C4-2B (cell line): ENCODE measurements at regions not wholly inside any gene's neighbourhood (a gene's known extent, or its start where the extent isn't known, plus 50 kb on each side); places are given as distances from the start of the nearest gene placed in this dataset.

Source experiments
- H3K27ac ChIP-seq: fragments of 450-650 bp; 2 replicates; pipeline ENCODE4 v1.5.1; 2017
- ZFX ChIP-seq: fragments of 450-650 bp; IDR thresholded peaks from 2 replicates; pipeline ENCODE4 v1.6.1; 2017
- TF ChIP-seq, protein P1 (sequence below): fragments of 450-650 bp; conservative IDR thresholded peaks from 2 replicates; pipeline ENCODE4 v1.5.1; 2017; ENCODE audit warnings: mild to moderate bottlenecking

DNA sequence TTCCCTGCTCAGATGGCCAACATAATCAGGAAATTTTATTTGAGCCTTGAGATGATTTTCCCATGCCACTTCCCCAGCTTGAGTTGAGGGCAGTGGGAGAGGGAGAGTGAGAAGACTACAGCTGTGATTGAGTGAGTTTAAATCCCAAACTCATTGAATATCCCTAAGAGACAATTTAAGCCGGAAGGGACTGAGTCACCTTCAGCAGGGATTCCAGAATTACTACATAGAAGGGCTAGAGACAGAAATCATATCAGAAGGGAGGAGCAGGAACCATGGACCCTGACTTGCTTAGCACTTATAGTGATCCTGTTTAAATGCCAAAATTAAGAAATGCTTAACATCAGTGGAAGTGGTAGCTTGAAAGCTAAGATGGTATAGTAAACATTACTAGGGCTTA is 312.2 kb upstream of the SLCO3A1 start:
- no peak for TF ChIP-seq ZFX
- TF ChIP-seq, protein P1, sequence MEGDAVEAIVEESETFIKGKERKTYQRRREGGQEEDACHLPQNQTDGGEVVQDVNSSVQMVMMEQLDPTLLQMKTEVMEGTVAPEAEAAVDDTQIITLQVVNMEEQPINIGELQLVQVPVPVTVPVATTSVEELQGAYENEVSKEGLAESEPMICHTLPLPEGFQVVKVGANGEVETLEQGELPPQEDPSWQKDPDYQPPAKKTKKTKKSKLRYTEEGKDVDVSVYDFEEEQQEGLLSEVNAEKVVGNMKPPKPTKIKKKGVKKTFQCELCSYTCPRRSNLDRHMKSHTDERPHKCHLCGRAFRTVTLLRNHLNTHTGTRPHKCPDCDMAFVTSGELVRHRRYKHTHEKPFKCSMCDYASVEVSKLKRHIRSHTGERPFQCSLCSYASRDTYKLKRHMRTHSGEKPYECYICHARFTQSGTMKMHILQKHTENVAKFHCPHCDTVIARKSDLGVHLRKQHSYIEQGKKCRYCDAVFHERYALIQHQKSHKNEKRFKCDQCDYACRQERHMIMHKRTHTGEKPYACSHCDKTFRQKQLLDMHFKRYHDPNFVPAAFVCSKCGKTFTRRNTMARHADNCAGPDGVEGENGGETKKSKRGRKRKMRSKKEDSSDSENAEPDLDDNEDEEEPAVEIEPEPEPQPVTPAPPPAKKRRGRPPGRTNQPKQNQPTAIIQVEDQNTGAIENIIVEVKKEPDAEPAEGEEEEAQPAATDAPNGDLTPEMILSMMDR: no peak
- H3K27ac ChIP-seq: no peak overlapping the region

- TF ChIP-seq, protein P1: no peak
- TF ChIP-seq ZFX: no peak
- no peak overlapping the region for H3K27ac ChIP-seq
Observed at GRCh38 chr15:91542226-91542625, 311.3 kb upstream of the SLCO3A1 start.

DNA sequence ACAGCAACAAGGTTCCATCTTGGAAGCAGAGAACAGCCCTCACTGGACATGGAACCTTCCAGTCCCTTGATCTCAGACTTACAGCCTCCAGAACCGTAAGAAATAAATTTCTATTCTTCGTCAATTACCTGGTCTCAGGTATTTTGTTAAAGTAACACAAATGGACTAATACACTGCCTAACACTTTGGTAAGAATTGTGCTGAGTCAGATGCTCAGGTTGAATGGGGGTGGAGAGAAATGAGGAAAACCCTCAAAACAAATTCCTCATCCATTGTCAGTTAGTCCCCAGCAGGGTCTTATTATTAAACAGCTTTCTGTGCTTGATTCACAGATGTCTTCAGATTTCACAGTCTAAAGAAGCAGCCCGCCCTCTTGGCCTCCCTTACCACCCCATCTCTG is 306.2 kb upstream of the SLCO3A1 start:
- TF ChIP-seq ZFX: no peak
- TF ChIP-seq, protein P1: no peak

DNA sequence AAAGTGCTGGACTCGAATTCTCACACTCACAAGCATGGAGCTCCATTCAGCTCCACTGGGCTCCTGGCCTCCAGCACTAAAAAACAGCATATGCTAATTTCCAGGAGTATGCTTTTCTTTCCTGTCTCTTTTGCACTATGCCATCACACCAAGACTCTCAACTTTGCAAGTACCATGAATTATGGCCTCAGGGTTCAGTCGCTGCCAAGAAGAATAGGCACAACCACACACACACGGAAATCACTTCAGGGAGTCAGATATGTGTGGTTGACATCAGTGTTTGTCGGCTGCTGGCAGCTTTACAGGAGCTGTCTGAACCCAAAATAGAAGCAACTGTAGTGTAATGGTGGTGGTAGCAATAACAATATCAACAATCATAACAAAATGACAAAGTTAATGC is 305.0 kb upstream of the SLCO3A1 start:
- no peak for TF ChIP-seq ZFX
- TF ChIP-seq, protein P1: no peak
- no peak overlapping the region for H3K27ac ChIP-seq

More for the DNA sequence above, 306.2 kb upstream of the SLCO3A1 start:
- H3K27ac ChIP-seq: no peak overlapping the region

DNA sequence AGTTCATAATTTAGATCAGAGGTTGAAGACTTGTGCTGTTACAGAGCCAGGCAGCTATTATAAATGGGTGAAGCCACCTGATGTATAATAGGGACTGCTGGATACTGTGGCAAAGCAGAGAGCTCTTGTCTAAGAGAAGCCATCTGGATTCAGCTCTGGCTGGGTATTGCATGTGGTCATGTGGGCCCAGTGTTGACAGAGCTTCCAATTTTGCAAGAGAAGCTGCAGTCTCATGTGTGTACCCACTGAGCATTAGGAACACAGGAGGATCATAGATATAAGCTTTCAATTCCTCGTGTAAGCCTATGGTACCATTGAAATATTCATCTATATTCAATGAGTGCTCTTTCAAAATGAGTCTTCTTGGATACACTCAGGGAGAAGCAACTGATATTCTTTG is 303.9 kb upstream of the SLCO3A1 start:
- TF ChIP-seq, protein P1: no peak
- no peak for TF ChIP-seq ZFX
- no peak overlapping the region for H3K27ac ChIP-seq

- no peak for TF ChIP-seq ZFX
- TF ChIP-seq, protein P1: no peak
- no peak overlapping the region for H3K27ac ChIP-seq
Observed at GRCh38 chr15:91552555-91552954, 301.0 kb upstream of the SLCO3A1 start.

DNA sequence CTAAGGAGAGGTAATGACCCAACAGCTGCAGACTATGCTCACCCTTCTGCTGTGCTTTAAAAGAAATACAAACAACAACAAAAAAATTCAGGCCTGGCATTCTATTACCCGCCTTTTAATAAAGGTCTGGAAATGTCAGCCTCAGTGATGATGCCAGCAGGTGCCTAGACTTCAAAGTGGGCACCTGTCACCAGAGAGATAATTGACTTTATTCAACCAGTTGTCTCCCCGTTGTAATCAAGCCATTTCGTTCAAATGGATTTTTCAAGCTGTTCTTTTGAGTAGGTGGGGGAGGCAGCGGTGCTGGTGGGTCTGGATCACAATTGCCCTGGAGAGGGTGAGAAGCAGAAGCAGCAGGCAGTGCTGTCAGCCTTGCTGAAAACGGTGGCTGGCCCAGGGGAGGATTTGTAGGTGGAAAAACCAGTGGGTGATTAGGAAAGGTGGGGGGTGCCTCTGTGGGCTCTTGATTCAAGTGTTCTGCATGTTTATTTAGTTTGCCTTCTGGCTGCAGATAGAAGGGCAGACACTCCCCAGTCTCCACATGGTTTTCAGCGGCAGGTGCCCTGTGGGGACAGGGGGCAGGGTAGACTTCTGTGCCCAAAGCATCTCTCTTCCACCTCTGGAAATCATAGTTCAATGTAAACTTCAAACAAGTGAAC is 300.2 kb upstream of the SLCO3A1 start:
- no peak overlapping the region for H3K27ac ChIP-seq
- TF ChIP-seq ZFX: no peak
- TF ChIP-seq, protein P1: no peak
